Rectal smooth muscle tissue (tissue), 1 donor: ENCODE measurements at regions not wholly inside any gene's neighbourhood (a gene's known extent, or its start where the extent isn't known, plus 50 kb on each side); places are given as distances from the start of the nearest gene placed in this dataset.
"Not testable (repeated sequence)": the region's sequence is repeated elsewhere in the genome, so short reads cannot be mapped to it uniquely, and the experiment has no call there.

ENCODE experiments used
- H3K27ac ChIP-seq: one replicate; pipeline ENCODE4 v1.7.0; 2013; ENCODE audit warnings: low read depth, low read length, inconsistent platforms
- H3K27me3 ChIP-seq: one replicate; pipeline ENCODE4 v1.7.0; 2013; ENCODE audit warnings: low read length; ENCODE audit not compliant: control insufficient read depth, insufficient read depth
- H3K36me3 ChIP-seq: one replicate; pipeline ENCODE4 v1.7.0; 2013; ENCODE audit warnings: low read length; ENCODE audit not compliant: control insufficient read depth, insufficient read depth
- H3K4me1 ChIP-seq: one replicate; pipeline ENCODE4 v1.7.0; 2013; ENCODE audit warnings: low read length; ENCODE audit not compliant: control insufficient read depth, insufficient read depth
- H3K4me3 ChIP-seq: one replicate; pipeline ENCODE4 v1.7.0; 2013; ENCODE audit warnings: low read length
- H3K9ac ChIP-seq: one replicate; pipeline ENCODE4 v1.7.0; 2013; ENCODE audit warnings: low read length

DNA sequence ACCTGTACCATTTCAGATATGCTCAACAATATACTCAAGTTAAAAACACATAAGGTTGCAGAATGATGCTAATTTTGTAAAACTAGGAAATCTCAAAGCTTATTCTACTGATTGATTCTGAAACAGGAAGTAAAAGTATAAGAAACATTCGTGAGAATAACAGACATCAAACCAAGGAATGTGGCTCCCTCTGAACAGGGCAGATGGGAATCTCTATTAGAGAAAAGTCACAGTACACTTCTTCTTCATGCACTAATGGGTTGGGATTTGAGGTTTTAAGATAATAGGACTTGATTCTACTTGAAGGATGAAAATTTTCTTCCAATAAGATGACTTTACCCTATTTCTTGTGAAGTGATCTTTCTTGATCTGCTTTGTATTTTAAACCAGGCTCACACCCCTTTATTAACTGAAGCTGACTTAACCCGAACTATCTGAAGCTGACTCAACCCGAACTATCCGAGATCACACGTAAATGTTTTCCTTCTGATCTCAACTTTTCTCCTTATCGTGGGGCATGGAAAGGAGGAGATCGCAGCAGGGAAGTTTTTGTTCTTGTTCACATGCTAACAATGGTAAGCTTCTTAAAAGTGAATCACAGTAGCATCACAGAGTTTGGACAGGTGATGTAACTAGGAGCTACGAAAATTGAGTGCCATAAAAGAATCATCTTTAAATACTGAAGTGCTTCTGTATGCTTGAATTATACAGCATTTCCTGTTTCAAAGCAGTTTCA is 363.1 kb upstream of the ZFP42 start:
- no peak overlapping the region for H3K9ac ChIP-seq
- H3K27me3 ChIP-seq: no peaks in the 10 kb centered on the region
- no peak overlapping the region for H3K27ac ChIP-seq
- no peaks in the 10 kb centered on the region for H3K4me1 ChIP-seq
- H3K36me3 ChIP-seq: no peaks in the 10 kb centered on the region
- H3K4me3 ChIP-seq: no peak overlapping the region

DNA sequence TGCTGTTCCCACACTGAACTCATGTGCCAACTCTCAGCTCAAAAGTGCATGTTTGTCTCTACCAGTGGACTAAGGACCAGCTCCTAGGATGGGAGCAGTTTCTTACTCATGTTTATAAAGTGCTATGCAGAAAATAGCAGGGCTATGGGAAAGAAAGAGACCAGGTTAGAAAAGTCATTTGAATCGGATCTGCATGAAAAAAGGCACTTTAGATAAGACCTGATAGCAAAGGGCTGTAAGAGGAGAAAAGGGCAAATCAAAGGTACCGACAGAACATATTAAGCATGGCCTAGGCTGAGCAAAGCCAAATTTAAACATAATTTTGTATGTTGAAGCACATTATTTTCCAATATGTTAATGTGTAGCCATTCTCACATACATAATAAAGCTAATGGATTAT is 362.3 kb upstream of the ZFP42 start:
- no peaks in the 10 kb centered on the region for H3K4me1 ChIP-seq
- H3K27me3 ChIP-seq: no peaks in the 10 kb centered on the region
- H3K36me3 ChIP-seq: no peaks in the 10 kb centered on the region
- no peak overlapping the region for H3K9ac ChIP-seq
- no peak overlapping the region for H3K27ac ChIP-seq
- no peak overlapping the region for H3K4me3 ChIP-seq

DNA sequence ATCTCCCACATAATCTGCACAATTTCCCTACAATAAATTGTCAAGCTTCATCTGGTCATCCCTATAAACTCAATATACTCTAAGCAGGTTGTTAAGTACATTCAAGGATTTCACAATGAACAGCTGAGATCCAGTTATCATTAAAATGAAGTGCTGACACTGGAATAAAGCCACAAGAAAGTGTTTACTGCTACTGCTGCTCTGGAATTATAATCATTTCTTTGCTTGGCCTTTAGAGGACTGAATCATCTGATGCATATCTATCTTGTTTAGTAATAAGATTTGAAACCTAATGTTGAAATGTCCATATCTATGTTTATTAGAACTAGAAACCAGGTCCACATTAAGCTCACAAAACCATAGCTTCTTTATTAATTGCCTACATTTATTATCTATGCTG is 338.6 kb upstream of the ZFP42 start:
- H3K4me3 ChIP-seq: no peak overlapping the region
- H3K4me1 ChIP-seq: no peaks in the 10 kb centered on the region
- H3K9ac ChIP-seq: no peak overlapping the region
- no peak overlapping the region for H3K27ac ChIP-seq
- no peaks in the 10 kb centered on the region for H3K27me3 ChIP-seq
- H3K36me3 ChIP-seq: no peaks in the 10 kb centered on the region

DNA sequence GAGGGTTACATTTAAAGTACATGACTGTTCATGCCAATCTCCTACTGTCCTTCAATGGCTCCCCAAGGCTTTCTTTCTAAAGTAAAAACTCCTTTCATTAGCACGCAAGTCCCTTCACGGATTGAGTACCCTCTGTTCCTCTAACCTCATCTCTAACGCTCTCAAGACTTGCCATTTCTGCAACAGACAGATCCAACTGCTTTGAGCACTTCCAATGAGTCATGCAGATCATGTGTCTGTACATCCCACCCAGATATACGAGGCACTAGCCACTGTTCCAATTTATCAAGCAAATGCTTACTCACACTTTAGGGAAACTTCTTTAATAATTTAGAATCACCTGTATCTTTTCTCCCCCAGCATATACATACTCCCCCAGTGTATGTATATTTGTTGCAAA is 332.5 kb upstream of the ZFP42 start:
- H3K9ac ChIP-seq: no peak overlapping the region
- no peaks in the 10 kb centered on the region for H3K36me3 ChIP-seq

DNA sequence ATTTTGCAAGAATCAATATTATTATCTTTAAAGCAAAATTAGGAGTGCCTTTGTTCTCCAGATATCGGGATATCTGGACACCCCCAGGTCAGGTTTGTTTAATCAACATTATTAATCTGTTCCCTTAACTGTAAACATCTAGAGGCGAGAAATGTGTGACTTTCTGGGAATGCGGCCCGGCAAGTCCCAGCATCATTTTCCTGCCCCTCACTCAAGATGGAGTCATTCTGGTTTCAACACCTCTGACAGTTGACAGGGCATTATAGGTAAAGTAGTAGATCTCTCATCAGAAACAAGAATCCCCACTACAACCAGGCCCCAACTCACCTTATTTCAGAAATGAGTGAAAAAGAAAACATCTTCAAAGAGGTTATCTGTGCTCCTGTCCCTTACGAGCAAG is 331.6 kb upstream of the ZFP42 start:
- Histone ChIP-seq H3K4me1 (no peaks in the 10 kb centered on the region), H3K9ac (no peak overlapping the region), H3K27me3 (no peaks in the 10 kb centered on the region), H3K4me3 (no peak overlapping the region), H3K36me3 (no peaks in the 10 kb centered on the region), H3K27ac (no peak overlapping the region)

More for the DNA sequence above, 332.5 kb upstream of the ZFP42 start:
- Histone ChIP-seq H3K27ac (no peak overlapping the region), H3K4me3 (no peak overlapping the region), H3K4me1 (no peaks in the 10 kb centered on the region), H3K27me3 (no peaks in the 10 kb centered on the region)

DNA sequence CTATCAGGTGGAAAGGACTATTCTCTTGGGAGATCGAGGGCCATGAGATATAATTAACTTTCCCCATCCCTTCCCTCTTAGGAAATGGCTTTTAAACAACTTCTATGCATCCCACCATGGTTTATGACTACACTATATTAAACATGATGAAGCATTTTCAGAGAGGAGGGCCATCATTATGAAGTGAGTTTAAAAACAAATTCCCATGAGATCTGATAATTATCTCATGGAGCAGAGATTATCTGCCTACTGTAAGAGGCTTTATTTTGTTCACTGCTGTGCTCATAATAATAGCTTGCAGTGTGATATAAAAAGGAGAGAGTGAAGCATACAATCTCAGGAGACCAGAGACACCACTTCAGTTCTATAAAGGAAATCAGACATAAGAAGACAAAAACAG is 330.5 kb upstream of the ZFP42 start:
- Histone ChIP-seq H3K4me3 (no peak overlapping the region), H3K4me1 (no peaks in the 10 kb centered on the region), H3K36me3 (no peaks in the 10 kb centered on the region), H3K9ac (no peak overlapping the region), H3K27me3 (no peaks in the 10 kb centered on the region), H3K27ac (no peak overlapping the region)

DNA sequence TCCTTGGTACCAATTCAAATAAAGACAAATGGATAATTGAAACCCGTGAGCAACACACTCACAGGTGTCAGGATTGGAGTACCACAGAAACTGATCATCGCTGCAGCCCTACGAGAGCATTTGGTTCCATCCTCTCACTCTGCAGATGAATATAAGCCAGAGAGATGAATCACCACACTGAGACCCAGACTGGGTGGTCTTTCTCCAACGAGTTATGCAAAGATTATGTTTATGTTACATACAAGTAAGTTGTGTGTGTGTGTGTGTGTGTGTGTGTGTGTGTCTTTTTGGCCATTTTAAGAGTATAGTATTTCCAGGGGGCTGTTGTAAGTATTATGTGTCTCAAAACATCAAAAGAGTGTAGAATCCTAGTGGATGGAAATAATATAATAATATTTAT is 329.5 kb upstream of the ZFP42 start:
- Histone ChIP-seq H3K4me1 (no peaks in the 10 kb centered on the region), H3K27ac (no peak overlapping the region), H3K4me3 (no peak overlapping the region), H3K36me3 (no peaks in the 10 kb centered on the region), H3K27me3 (no peaks in the 10 kb centered on the region), H3K9ac (no peak overlapping the region)

DNA sequence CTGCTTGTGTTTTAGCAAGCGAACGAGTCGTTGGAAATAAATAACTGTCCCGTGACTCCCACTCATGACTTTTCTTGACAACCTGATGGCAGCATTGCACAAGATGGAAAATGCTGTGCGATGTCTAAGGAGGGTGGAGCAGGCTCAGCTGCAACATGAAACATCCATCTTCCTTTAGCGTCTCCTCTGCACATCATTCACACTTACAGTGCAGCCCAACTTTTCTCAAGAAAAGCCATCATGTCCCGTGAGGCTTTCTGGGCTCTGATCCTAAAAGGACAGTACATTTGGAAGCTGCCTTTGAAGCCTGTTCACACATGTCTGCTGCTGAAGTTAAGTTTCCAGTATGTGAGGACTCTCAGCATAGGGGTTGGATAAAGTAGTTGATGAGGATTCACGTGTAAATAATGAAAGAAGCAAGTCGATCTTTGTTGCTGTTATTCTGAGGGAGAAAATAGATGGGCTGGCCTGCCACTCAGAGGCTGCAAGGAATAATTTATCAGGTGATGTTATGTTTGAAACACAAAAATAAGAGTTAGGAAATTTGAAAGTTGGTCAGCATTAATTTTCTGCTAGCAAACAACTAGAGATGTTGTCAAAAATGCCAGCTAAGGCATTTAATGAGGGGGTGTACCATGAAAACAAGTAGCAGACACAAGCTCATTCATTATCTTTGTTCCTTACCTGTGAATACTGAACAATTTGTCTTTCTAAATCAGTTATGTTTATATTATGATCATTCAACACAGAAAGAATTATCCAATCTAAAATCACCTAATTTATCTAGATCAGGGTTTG is 328.7 kb upstream of the ZFP42 start:
- Histone ChIP-seq H3K4me3 (no peak overlapping the region), H3K9ac (no peak overlapping the region), H3K36me3 (no peaks in the 10 kb centered on the region), H3K4me1 (no peaks in the 10 kb centered on the region), H3K27me3 (no peaks in the 10 kb centered on the region), H3K27ac (no peak overlapping the region)

DNA sequence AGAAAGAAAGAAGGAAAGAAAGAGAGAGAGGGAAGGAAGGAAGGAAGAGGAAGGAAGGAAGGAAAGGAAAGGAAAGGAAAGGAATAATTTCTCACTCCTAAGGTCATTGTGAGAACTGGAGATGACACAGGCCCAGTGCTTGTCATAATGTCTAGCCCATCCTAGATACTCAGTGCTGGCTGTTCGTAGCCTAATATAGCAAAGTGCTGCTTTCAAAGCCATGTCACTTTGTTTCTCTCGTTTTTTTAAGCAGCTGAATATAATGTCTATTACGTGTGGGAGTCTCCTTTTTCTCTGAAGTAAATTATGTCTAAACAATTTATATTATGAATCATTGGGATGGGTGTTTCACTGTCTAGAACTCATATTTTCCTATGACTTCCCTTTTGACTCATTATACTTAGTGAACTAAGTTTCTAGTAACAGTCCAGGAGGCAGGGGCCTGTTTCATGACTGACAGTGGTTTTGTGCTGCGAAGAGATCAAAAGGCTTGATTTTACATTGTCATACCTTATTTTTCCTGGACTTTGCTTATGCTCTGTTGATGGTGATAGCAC is 327.0 kb upstream of the ZFP42 start:
- Histone ChIP-seq H3K27me3 (no peaks in the 10 kb centered on the region), H3K27ac (no peak overlapping the region), H3K9ac (no peak overlapping the region), H3K36me3 (no peaks in the 10 kb centered on the region), H3K4me3 (no peak overlapping the region), H3K4me1 (no peaks in the 10 kb centered on the region)

DNA sequence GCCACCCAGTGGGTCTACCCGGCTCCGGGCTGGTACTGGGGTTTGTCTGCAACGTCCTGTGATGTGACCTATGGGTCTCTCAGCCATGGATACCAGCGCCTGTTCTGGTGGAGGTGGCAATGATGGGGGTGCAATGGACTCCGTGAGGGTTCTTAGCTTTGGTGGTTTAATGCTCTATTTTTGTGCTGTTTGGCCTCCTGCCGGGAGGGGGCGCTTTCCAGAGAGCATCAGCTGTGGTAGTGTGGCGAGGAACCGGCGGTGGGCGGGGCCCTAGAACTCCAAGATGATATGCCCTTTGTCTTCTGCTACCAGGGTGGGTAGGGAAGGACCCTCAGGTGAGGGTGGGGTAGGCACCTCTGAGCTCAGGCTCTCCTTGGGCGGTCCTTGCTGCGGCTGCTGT is 324.1 kb upstream of the ZFP42 start:
- not testable (repeated sequence) for H3K4me3 ChIP-seq, H3K4me1 ChIP-seq, H3K9ac ChIP-seq, H3K27me3 ChIP-seq, H3K36me3 ChIP-seq, H3K27ac ChIP-seq

DNA sequence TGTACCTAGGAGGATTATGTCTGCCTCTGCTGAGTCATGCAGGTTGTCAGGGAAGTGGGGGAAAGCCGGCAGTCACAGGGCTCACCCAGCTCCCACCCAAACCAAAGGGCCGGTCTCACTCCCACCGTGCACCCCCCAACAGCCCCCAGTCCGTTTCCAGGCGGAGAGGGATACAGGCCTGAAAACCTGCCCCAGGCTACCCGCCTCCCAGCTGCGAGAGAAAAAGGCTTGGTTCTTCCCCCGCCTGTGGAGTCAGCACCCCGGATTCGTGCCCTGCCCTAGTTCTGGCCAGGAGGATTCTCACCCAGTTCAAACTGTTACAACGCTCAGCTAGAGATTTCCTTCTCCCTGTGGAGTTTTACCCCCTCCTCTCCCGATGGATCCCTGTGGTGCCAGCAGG is 323.6 kb upstream of the ZFP42 start:
- not testable (repeated sequence) for H3K9ac ChIP-seq, H3K36me3 ChIP-seq, H3K4me1 ChIP-seq, H3K27ac ChIP-seq, H3K4me3 ChIP-seq, H3K27me3 ChIP-seq

DNA sequence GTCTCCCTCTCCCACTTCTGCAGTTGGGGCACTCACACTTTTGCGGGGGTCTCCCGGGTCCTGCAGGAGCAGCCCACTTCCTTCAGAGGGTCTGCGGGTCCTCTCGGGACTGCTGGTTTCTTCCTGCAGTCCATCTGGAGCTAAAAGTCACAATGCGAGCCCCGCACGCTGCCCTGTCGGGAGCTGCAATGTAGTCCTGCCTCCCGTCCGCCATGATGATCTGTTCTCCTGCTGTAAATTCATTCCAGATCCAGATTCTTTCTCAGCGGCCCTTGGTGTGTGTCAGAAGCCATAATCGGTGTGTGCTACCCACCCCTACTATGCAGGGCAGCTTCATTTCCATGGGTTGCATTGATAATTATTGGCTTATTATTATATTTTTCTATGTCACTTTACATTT is 323.0 kb upstream of the ZFP42 start:
- H3K9ac ChIP-seq, H3K27ac ChIP-seq, H3K27me3 ChIP-seq, H3K36me3 ChIP-seq, H3K4me1 ChIP-seq, H3K4me3 ChIP-seq: not testable (repeated sequence)

DNA sequence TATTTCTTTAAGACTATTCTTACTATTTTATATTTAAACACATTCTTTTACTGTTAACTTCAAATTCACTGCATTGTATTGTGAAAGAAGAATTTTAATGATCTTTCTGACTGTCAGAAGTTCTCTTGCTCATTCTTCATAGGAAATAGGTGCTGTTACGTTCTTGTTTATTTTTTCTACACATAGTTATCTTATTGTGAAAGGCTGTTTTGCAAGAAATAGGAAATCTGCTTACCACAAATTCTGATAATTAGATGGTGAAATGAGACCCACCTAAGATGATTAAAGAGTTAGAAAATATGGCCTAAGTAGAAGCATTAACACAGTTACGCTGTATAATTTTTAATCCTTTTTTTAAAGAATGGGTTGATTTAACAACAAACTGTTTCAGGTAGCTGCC is 316.1 kb upstream of the ZFP42 start:
- H3K27me3 ChIP-seq: no peaks in the 10 kb centered on the region
- H3K9ac ChIP-seq: no peak overlapping the region
- no peak overlapping the region for H3K27ac ChIP-seq
- H3K36me3 ChIP-seq: no peaks in the 10 kb centered on the region
- no peak overlapping the region for H3K4me3 ChIP-seq
- H3K4me1 ChIP-seq: no peaks in the 10 kb centered on the region
